Fibroblast of villous mesenchyme (primary cell): ENCODE measurements at regions not wholly inside any gene's neighbourhood (a gene's known extent, or its start where the extent isn't known, plus 50 kb on each side); places are given as distances from the start of the nearest gene placed in this dataset.
"Not testable (repeated sequence)": the region's sequence is repeated elsewhere in the genome, so short reads cannot be mapped to it uniquely, and the experiment has no call there.

Experiments used
- DNase-seq: peaks from one replicate; pipeline ENCODE4 v3.0.0-alpha.2; 2010; ENCODE audit warnings: low read depth
- H3K4me3 ChIP-seq: 2 replicates; pipeline ENCODE4 v1.5.1; 2011; ENCODE audit warnings: low read depth, mild to moderate bottlenecking, low read length
- TF ChIP-seq, protein P1 (sequence below): IDR thresholded peaks from 2 replicates; pipeline ENCODE4 v1.5.1; 2012; ENCODE audit warnings: low read depth, mild to moderate bottlenecking, low read length; ENCODE audit not compliant: insufficient read depth

DNA sequence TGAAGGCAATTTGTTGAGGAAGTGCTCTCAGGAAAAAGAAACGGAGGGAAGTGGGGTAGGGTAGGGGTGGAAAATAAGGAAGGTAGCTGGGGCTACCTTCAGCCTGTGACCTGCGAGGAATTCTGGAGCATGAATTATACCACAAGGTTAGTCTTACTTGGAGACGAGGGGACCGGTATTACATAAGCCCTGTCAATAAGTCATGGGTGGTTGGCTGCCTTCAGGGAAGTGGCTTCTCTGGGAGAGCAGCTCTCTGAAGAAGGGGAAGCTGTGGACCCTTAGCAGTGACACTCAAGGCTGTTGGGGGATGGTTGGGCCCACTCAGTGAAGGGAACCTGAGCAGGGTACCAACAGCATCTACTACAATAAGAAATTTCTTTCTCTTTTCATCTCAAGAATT lies 111.3 kb downstream of the TNFSF18 start:
- TF ChIP-seq, protein P1, sequence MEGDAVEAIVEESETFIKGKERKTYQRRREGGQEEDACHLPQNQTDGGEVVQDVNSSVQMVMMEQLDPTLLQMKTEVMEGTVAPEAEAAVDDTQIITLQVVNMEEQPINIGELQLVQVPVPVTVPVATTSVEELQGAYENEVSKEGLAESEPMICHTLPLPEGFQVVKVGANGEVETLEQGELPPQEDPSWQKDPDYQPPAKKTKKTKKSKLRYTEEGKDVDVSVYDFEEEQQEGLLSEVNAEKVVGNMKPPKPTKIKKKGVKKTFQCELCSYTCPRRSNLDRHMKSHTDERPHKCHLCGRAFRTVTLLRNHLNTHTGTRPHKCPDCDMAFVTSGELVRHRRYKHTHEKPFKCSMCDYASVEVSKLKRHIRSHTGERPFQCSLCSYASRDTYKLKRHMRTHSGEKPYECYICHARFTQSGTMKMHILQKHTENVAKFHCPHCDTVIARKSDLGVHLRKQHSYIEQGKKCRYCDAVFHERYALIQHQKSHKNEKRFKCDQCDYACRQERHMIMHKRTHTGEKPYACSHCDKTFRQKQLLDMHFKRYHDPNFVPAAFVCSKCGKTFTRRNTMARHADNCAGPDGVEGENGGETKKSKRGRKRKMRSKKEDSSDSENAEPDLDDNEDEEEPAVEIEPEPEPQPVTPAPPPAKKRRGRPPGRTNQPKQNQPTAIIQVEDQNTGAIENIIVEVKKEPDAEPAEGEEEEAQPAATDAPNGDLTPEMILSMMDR, result no peak
- DNase-seq, result no peak
- H3K4me3 ChIP-seq, result no peak overlapping the region

DNA sequence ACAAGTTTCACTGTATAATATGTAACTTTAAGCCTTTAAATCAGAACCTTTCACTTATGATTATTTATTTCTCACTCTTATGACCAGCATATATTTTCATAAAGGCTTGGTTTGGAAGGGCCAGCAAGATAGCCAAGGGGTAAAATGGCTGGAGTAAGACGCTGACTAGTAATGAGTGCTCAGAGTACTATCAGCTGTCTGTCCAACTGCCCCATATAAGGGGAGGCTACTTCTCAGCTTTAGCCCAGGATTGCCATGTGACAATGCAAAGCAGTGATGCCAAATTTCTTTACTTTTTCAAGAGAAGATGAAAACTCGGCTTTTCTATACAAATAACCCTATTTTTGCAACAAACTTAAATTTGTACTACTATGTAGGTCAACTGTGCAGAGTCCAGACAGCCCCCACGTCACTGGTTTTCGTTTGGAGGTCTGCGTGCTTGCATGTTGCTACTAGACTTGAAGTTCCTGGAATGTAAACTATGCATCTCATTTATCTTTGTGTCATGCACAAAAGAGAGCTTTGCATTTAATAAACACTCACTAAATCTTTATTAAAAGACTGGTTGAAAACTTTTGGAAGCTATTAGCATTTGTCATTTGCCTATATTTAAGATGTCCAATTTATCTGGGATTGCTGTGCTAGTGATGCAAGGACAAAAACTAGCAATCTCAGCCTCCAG lies 110.4 kb downstream of the TNFSF18 start:
- no peak overlapping the region for H3K4me3 ChIP-seq
- TF ChIP-seq, protein P1, result no peak
- peak; percentile 89 for DNase-seq

DNA sequence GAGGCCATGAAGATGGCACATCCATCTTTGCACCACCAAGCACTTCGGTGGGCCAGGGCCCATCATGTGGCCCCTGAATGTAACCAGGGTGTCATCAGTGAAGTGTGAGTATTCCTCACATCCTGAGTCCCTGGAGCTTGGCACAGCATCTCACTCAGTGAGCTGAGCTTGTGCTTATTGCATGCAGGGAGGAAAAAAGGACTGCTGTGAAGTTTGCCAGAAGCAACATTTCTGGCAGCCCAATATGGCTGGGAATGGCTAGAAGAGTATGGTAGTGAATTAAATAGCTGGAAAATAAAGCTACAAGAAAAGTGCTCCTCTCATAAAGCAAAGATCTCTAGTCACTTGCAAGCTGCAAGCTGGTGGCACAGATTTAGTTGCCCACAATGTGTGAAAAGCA lies 109.3 kb downstream of the TNFSF18 start:
- TF ChIP-seq, protein P1, result no peak
- DNase-seq, result no peak

DNA sequence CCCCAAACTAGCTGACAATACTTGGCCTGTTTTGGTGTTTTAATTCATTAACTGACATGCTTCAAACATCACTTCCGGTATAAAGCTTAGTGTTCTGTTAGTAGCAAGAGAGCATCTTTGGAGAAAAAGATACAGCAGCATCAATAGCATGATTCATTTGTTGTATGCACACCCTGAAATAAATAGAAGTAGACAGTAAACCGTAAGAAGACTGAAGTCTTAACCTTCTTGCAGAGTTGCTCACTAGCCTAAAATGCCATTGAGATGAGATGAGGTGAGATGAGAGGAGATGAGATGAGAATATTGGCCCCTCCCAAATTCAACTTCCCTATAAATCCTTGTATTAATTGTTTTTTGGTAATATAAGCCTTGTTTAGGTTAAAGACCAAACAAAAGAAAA lies 108.8 kb downstream of the TNFSF18 start:
- no peak overlapping the region for H3K4me3 ChIP-seq
- DNase-seq, result no peak
- TF ChIP-seq, protein P1, result no peak

More for the DNA sequence above, 109.3 kb downstream of the TNFSF18 start:
- no peak overlapping the region for H3K4me3 ChIP-seq

DNA sequence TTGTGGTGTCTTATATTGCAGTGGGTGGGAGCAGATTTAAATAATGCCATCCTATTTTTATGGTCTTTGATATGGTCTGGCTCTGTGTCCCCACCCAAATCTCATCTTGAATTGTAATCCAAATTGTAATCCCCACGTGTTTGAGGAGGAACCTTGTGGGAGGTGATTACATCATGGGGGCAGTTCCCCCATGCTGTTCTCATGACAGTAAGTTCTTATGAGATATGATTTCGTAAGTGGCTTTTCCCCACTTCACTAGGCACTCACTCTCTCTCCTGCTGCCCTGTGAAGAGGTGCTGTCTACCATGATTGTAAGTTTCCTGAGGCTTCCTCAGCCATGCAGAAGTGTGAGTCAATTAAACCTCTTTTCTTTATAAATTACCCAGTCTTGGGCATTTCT lies 107.6 kb downstream of the TNFSF18 start:
- not testable (repeated sequence) for DNase-seq, H3K4me3 ChIP-seq

DNA sequence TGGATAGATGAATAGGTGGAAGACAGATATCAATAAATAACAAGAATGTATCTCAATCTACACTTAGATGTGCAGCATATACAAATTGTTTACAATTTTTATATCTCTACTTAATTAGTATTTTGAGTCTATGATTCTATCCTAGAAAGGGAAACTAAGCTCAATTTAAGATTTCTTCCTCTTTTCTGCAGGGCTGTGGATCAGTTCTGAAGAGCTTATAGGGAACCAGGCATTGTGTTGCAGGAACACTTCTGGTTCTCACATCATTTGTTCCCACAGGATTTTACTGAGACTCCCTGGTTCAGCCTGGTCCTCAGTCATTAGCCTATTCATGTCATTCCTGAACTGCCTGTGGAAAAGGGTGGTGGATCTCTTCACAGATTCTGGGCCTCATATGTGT lies 105.8 kb downstream of the TNFSF18 start:
- H3K4me3 ChIP-seq, result no peak overlapping the region
- DNase-seq, result no peak
- TF ChIP-seq, protein P1, result no peak

DNA sequence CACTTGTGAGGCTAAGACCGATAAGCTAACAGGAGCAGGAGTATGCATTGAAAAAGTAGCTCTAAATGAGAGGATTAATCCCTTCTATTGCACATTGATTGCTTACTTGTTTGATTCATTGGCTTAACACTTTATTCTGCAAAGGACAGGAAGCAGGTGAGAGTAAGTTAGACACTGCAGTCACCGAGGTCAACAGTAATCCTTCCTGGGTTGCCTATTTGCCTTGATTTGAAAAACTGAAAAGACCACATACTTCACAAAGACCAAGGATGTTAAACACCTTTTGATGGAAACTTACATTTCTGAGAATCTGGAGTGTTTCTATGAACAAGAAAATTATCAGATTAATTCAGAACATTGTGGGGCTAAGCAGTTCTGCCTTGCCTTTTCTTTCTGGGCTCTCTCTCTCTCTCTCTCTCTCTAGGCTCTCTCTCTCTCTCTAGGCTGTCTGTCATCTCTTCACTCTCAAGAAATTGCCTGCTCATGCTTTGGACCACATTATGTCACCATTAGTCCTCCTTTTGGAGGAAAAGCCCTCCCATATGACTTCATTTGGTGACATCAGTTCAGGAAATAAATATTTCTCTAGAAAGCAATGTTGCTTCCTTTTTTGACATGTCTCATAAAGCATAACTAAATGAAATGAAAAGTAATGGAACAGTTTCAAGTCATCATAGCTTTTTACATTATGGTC lies 103.8 kb downstream of the TNFSF18 start:
- no peak for DNase-seq
- TF ChIP-seq, protein P1, result no peak
- H3K4me3 ChIP-seq, result no peak overlapping the region
